Heart left ventricle (tissue), 16 donors: ENCODE measurements at regions not wholly inside any gene's neighbourhood (a gene's known extent, or its start where the extent isn't known, plus 50 kb on each side); places are given as distances from the start of the nearest gene placed in this dataset.

Source experiments
- ATAC-seq, 4 donors: fragments of 200-7000 bp; cut with Tn5 transposase; one replicate each; pipeline ENCODE4 v1.9.1; 2020 to 2022; ENCODE audit warnings: moderate library complexity in 4 of 4, mild to moderate bottlenecking in 3 of 4, moderate number of reproducible peaks in 1 of 4
- DNase-seq, 5 donors: peaks; one replicate each; pipeline ENCODE4 v3.0.0-alpha.2; 2020
- H3K27ac ChIP-seq, 12 donors: fragments of 200-600 bp; sonication (generic) in 4 of 12; one replicate each; pipeline versions ENCODE4 v1.5.0 to v1.8.0; 2016 to 2022; ENCODE audit warnings: mild to moderate bottlenecking in 2 of 12
- H3K27me3 ChIP-seq, 9 donors: fragments of 200-600 bp; sonication (generic) in 2 of 9; one replicate each; pipeline versions ENCODE4 v1.5.1 to v1.8.0; 2016 to 2022; ENCODE audit warnings: mild to moderate bottlenecking in 3 of 9
- H3K36me3 ChIP-seq, 9 donors: fragments of 200-600 bp; sonication (generic) in 2 of 9; one replicate each; pipeline versions ENCODE4 v1.5.0 to v1.8.0; 2018 to 2022; ENCODE audit warnings: mild to moderate bottlenecking in 2 of 9
- H3K4me1 ChIP-seq, 12 donors: fragments of 200-600 bp; sonication (generic) in 4 of 12; one replicate each; pipeline versions ENCODE4 v1.5.0 to v1.8.0; 2016 to 2022; ENCODE audit warnings: mild to moderate bottlenecking in 3 of 12
- H3K4me3 ChIP-seq, 12 donors: fragments of 200-600 bp; sonication (generic) in 4 of 12; one replicate each; pipeline versions ENCODE4 v1.5.0 to v1.8.0; 2017 to 2022; ENCODE audit warnings: mild to moderate bottlenecking in 9 of 12, moderate library complexity in 4 of 12
- H3K9me3 ChIP-seq, 12 donors: fragments of 200-600 bp; sonication (generic) in 4 of 12; one replicate each; pipeline versions ENCODE4 v1.5.0 to v1.8.0; 2016 to 2022; ENCODE audit warnings: mild to moderate bottlenecking in 1 of 12
- POLR2A ChIP-seq, 2 donors: fragments of 450-650 bp; IDR thresholded peaks; one replicate each; pipeline ENCODE4 v1.6.1; 2017; ENCODE audit warnings: antibody characterized with exemption in 2 of 2, mild to moderate bottlenecking in 2 of 2, moderate library complexity in 2 of 2
- WGBS, 4 donors: extraction: QIAGEN DNeasy Blood & Tissue Kit in 2 of 4; methylation state at CpG; one replicate each; pipeline versions ENCODE4 v1.1.5 to v1.1.7; 2013 to 2018; 5-methylcytosine and 5-hydroxymethylcytosine counted together
- intact Hi-C, 10 donors: fragments of 100-400 bp; cut with DNase I; formaldehyde crosslinking; loops; one replicate each; pipeline versions ENCODE4 v1.11.1 to v1.14.2; 2022
- TF ChIP-seq, protein P1 (sequence below), 12 donors: fragments of 200-600 bp; sonication (generic) in 4 of 12; IDR thresholded peaks; one replicate each; pipeline versions ENCODE4 v1.5.0 to v1.8.0; 2018 to 2022; ENCODE audit warnings: antibody characterized with exemption in 12 of 12, mild to moderate bottlenecking in 5 of 12
- donor health status: ischemic (EF 13 %, LVEDD 7.1; RV severe dilation, severe dysfunction).
- donor health status: healthy with polysubstance abuse.
- donor health status: DM: no; HTN: yes; CAD: no.
- donor health status: DM: no; HTN: no; CAD: no.
- donor health status: ischemic (EF 25% LVEDD 6.9; RV normal size, moderate dysfunction).
- donor health status: ischemic (EF 25% LVEDD 5.7; RV mildly dilated, moderate dysfunction).
- donor health status: healthy.
- donor health status: DM: yes; HTN: yes; CAD: no.
- donor health status: ischemic (EF 35%, LVEDD 5.7; RV mildly dilated, moderate dysfunction).
- donor health status: nonischemic (EF 11% LVEDD 7.7; RV severe dilation, severe dysfunction).
- donor health status: DM: yes; HTN: yes; CAD: no.
- donor health status: PGD.
- donor health status: ischemic (EF 29% LVEDD 5.4; RV normal size, mild dysfunction).
- donor health status: nonischemic (EF 23%, LVEDD 6.1; RV moderate dilation, normal function).

DNA sequence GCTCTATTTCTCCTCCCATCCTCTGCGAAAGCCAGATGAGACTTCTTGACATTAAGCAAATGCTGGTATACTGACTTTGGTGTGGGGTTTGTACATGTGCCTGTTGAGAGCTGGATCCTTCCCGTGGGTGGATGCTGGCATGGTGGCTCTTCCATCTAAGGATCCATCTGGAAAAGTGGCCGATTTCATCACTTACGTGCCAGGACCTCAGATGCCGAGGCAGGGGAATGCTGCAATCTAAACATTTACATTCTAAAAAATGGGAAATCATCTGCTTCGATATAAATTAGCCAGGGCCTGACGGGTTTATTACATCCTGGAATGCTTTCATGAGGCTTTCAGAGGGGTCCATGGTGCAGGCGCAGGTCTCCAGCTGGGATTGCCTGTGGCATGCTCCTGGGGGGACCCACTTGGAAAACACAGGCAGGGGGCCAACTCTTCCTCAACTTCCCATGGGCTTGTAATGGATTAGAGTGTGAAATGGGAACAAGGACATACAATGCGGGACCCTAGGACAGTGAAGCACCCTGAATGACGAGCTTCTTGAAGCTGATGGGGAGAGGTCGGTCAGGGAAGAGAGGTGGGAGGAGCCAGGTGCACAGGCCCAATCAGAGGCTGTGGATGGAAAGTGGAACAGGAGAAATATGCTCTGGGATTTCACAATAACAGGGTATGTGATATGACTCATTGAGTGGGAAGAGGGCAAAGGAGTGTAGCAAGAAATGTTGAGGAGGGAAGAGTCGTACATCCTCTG lies 105.5 kb upstream of the PITX1 start:
- Histone ChIP-seq H3K4me3 (no peak overlapping the region), H3K27me3 (peaks cover 0 to 6% (median 0%) of the 10 kb centered on the region in 9 donors), H3K36me3 (no peaks in the 10 kb centered on the region), H3K4me1 (peaks cover 0 to 6% (median 0%) of the 10 kb centered on the region in 12 donors), H3K9me3 (no peaks in the 10 kb centered on the region), H3K27ac (peak overlapping the region in 1 of 12 donors; percentile 36)
- peak in 1 of 4 donors; percentile 53 for ATAC-seq
- intact Hi-C loops, result no loop called here
- no peak for TF ChIP-seq POLR2A (IDR thresholded peaks at IDR 0.05)
- TF ChIP-seq, protein P1, sequence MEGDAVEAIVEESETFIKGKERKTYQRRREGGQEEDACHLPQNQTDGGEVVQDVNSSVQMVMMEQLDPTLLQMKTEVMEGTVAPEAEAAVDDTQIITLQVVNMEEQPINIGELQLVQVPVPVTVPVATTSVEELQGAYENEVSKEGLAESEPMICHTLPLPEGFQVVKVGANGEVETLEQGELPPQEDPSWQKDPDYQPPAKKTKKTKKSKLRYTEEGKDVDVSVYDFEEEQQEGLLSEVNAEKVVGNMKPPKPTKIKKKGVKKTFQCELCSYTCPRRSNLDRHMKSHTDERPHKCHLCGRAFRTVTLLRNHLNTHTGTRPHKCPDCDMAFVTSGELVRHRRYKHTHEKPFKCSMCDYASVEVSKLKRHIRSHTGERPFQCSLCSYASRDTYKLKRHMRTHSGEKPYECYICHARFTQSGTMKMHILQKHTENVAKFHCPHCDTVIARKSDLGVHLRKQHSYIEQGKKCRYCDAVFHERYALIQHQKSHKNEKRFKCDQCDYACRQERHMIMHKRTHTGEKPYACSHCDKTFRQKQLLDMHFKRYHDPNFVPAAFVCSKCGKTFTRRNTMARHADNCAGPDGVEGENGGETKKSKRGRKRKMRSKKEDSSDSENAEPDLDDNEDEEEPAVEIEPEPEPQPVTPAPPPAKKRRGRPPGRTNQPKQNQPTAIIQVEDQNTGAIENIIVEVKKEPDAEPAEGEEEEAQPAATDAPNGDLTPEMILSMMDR (IDR thresholded peaks at IDR 0.05), result no peak
- no peak for DNase-seq
- 79 to 81% (median 80%) methylated on average over 12 of the region's 12 CpGs for WGBS, 4 donors

DNA sequence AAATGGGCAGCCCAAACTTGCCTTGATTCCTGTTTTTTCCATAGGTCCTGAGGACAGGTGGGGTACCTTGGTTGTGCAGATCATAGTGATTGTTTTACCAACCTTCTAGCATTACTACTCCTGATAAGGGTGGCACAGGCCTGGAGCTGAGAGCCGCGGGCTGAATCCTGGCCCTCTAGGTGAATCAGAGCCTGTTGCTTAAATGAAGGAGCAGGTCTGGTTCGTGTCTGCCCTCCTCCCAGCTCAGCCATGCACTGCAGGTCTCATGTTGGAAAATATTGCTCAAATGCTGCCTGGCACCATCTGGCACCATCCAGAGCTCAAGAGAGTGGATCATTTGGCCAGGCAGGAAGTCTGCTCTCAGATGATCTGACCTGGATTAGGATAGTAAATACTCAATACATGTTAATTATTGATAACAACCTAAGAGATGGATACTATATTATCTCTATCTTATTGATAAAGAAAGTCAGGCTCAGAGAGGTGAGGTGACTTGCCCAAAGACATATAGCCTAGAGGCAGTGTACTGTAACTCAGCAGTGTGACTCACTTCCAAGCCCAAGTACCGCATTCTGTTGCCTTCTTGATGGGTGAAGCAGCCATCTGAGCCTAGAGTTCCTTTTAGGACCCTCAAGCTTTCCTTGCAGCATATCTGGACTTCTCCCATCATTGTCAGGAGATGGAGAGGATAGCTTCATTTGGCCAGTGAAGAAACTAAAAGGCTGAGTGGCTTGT lies 104.3 kb upstream of the PITX1 start:
- H3K27ac ChIP-seq, result peak overlapping the region in 1 of 12 donors; percentile 36
- TF ChIP-seq POLR2A (IDR thresholded peaks at IDR 0.05), result no peak
- TF ChIP-seq, protein P1 (IDR thresholded peaks at IDR 0.05), result no peak

DNA sequence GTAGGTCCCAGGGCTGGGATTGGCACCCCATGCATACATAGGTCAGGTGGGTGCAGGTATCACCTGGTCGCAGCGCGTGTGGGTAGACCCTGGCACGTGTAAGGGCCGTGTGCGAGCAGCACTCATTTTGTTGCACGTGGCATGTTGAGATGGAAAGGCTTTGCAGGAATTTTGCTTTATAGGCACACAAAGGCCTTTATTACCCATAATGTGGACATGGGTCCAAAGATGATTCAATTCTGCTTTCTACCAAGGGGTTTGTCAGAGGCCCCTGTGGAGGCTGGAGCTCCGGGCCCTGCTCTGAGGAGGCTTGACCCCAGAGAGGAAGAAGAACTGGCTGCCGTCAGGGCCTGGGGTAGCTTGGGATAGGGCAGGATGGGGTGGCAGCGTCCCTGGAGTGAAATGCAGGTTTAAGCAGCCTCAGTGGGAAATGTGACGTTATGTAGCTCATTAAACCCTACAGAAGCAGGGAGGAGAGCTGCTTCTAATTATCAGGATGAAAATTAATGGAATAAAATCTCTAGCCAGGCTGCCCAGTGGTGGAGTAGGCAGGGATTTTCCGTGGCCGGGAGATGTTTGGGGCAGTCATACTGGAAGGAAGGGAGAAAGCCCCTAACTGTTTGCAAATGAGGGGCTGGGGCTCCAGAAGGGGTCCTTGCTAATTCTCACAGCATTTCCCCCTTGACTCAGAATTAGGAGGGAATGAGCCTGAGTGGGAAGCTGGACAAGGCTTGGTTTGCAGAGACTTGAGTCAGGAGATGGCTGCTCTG lies 103.3 kb upstream of the PITX1 start:
- DNase-seq (no peak), ATAC-seq (no peak)
- no peak for TF ChIP-seq POLR2A (IDR thresholded peaks at IDR 0.05)
- peaks cover 0 to 10% (median 0%) of the 10 kb centered on the region in 9 donors for H3K27me3 ChIP-seq
- no peaks in the 10 kb centered on the region for H3K9me3 ChIP-seq
- no peaks in the 10 kb centered on the region for H3K36me3 ChIP-seq
- intact Hi-C loops, result no loop called here
- no peak overlapping the region for H3K27ac ChIP-seq
- H3K4me1 ChIP-seq, result peaks cover 0 to 6% (median 0%) of the 10 kb centered on the region in 12 donors
- WGBS, 4 donors, result 85 to 88% (median 87%) methylated on average over 13 of the region's 13 CpGs
- no peak overlapping the region for H3K4me3 ChIP-seq

More for the DNA sequence above, 104.3 kb upstream of the PITX1 start:
- Histone ChIP-seq H3K36me3 (no peaks in the 10 kb centered on the region), H3K4me3 (no peak overlapping the region), H3K9me3 (no peaks in the 10 kb centered on the region), H3K4me1 (peaks cover 0 to 6% (median 0%) of the 10 kb centered on the region in 12 donors), H3K27me3 (peaks cover 0 to 10% (median 0%) of the 10 kb centered on the region in 9 donors)
- no peak for ATAC-seq
- WGBS, 4 donors, result 75 to 89% (median 83%) methylated on average over 4 of the region's 4 CpGs
- no peak for DNase-seq
- intact Hi-C loops, result no loop called here

DNA sequence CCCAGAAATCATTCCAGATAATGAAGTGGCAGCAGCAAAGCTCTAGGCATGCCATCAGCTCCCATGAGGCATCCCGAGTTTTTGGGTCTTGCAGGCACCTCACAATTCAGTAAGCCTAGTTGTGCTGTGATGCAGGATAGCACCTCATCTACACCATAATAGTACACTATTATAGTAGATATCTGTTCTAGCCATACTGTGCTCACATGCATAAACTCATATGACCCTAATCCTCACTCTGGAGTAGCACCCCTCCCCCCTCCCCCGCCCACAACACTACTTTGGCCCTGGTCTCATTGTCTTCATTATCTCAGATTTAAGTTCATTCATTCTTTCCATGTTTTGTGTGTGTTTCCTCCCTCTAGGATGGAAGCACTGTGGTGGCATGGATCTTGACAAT lies 102.5 kb upstream of the PITX1 start:
- Histone ChIP-seq H3K9me3 (no peaks in the 10 kb centered on the region), H3K27ac (no peak overlapping the region), H3K4me3 (no peak overlapping the region), H3K4me1 (peaks cover 0 to 6% (median 0%) of the 10 kb centered on the region in 12 donors), H3K36me3 (no peaks in the 10 kb centered on the region), H3K27me3 (peaks cover 0 to 10% (median 0%) of the 10 kb centered on the region in 9 donors)
- no peak for DNase-seq
- WGBS, 4 donors, result 66 to 82% (median 73%) methylated on average over 2 of the region's 2 CpGs
- TF ChIP-seq, protein P1 (IDR thresholded peaks at IDR 0.05), result no peak
- TF ChIP-seq POLR2A (IDR thresholded peaks at IDR 0.05), result no peak
- intact Hi-C loops, result no loop called here
- ATAC-seq, result no peak
